ENCODE measurements at regions not wholly inside any gene's neighbourhood (a gene's known extent, or its start where the extent isn't known, plus 50 kb on each side); places are given as distances from the start of the nearest gene placed in this dataset.

DNA sequence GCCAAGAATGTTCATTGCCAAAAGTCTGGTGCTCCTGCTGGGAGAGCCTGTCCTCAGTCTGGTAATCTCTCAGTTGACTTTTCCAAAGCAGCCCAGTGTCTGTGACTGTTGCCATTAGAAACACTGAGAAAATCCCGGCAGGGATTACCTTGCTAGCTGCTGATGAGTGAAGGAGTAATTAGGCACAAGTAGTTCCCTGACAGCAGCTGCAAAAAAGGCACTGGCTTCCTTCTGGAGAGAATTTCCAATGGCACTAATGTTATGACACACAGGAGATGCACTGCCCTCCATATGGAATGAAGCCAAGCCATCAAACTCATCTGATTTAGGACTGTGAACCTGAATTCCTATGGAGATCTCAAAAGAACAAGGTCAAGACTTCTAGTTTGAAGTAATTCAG lies 1321.2 kb upstream of the SEL1L start:
- TF ChIP-seq TAF1 (IDR thresholded peaks at IDR 0.05; ENCODE audit: borderline replicate concordance, insufficient read depth, low read length): no peak
- TF ChIP-seq POLR2AphosphoS5 (IDR thresholded peaks at IDR 0.05; ENCODE audit: low read depth, low read length): no peak
- no peak for TF ChIP-seq FOXP2 (optimal IDR thresholded peaks at IDR 0.05; ENCODE audit: borderline replicate concordance, extremely low read depth, extremely low read length, insufficient read depth)
- TF ChIP-seq SIN3A (IDR thresholded peaks at IDR 0.05; ENCODE audit: borderline replicate concordance, insufficient read depth, low read length): no peak
- TF ChIP-seq, protein P1, sequence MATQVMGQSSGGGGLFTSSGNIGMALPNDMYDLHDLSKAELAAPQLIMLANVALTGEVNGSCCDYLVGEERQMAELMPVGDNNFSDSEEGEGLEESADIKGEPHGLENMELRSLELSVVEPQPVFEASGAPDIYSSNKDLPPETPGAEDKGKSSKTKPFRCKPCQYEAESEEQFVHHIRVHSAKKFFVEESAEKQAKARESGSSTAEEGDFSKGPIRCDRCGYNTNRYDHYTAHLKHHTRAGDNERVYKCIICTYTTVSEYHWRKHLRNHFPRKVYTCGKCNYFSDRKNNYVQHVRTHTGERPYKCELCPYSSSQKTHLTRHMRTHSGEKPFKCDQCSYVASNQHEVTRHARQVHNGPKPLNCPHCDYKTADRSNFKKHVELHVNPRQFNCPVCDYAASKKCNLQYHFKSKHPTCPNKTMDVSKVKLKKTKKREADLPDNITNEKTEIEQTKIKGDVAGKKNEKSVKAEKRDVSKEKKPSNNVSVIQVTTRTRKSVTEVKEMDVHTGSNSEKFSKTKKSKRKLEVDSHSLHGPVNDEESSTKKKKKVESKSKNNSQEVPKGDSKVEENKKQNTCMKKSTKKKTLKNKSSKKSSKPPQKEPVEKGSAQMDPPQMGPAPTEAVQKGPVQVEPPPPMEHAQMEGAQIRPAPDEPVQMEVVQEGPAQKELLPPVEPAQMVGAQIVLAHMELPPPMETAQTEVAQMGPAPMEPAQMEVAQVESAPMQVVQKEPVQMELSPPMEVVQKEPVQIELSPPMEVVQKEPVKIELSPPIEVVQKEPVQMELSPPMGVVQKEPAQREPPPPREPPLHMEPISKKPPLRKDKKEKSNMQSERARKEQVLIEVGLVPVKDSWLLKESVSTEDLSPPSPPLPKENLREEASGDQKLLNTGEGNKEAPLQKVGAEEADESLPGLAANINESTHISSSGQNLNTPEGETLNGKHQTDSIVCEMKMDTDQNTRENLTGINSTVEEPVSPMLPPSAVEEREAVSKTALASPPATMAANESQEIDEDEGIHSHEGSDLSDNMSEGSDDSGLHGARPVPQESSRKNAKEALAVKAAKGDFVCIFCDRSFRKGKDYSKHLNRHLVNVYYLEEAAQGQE (IDR thresholded peaks at IDR 0.05; ENCODE audit: insufficient read depth in 1 of 2, low read depth in 2 of 2, low read length in 2 of 2): no peak

DNA sequence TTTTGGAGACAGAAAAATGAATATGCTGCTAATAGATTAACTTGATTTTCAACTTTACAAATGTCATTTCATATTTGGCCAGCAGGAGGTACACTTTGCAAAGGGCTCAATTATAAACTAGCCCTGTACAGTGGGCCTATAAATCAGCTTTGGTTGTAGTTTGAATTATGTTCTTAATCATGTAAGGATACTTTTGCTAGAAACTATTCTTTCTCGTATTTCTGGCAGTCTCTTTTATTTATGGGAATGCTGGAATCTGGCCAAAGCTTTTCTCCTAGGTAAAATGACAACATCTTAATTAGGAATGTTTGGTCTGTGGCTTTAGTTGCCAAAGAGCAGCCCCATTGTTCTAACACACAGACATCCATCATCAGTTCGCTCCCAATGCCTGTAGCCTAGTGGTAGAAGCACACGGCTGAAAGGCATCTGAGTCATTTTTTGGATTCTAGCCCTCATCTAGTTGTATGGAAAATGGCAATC lies 1322.3 kb upstream of the SEL1L start:
- TF ChIP-seq TAF1 (IDR thresholded peaks at IDR 0.05; ENCODE audit: borderline replicate concordance, insufficient read depth, low read length) (no peak), SIN3A (IDR thresholded peaks at IDR 0.05; ENCODE audit: borderline replicate concordance, insufficient read depth, low read length) (no peak)

DNA sequence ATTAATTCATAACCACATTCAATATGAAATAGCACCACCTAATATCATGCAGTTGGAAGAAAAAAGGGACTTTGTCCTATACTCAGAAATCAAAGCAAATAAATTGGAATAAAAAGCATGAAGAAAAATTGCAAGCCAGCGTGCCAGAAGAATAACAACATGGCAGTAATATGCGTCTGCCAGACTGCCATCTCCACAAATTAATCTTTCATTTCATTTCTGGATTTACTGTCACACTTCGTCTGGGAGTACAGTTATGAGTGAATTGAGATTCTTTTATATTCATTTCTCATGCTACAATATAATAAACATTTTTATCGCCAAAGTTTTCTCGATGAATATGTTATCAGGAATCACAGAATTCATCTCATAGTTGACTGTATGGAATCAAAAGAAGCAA lies 1327.7 kb upstream of the SEL1L start:
- no peak for TF ChIP-seq FOXP2 (optimal IDR thresholded peaks at IDR 0.05; ENCODE audit: borderline replicate concordance, extremely low read depth, extremely low read length, insufficient read depth)
- no peak for TF ChIP-seq TAF1 (IDR thresholded peaks at IDR 0.05; ENCODE audit: borderline replicate concordance, insufficient read depth, low read length)
- TF ChIP-seq POLR2AphosphoS5 (IDR thresholded peaks at IDR 0.05; ENCODE audit: low read depth, low read length): no peak
- TF ChIP-seq SIN3A (IDR thresholded peaks at IDR 0.05; ENCODE audit: borderline replicate concordance, insufficient read depth, low read length): no peak
- TF ChIP-seq, protein P1 (IDR thresholded peaks at IDR 0.05; ENCODE audit: insufficient read depth in 1 of 2, low read depth in 2 of 2, low read length in 2 of 2): no peak

DNA sequence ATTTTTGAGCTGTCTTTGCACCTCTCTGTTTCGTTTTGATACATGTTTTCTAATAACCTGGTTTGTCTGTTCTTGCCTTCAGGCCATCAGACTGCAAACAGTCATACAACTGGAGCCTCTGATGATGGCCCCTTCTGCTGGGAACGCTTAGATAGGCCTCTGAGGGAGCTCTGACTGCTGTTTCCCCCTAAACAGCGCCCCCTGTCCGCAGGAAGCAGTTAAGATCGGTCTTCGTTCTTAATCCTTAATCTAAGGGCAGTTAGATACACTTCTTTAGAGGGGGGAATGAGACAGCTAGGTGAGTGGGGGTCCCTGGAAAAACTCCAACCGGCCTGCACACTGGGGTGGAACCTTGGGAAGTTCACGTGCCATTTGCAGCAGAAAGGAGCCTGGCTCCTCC lies 1338.8 kb upstream of the SEL1L start:
- TF ChIP-seq FOXP2 (optimal IDR thresholded peaks at IDR 0.05; ENCODE audit: borderline replicate concordance, extremely low read depth, extremely low read length, insufficient read depth) (no peak), TAF1 (IDR thresholded peaks at IDR 0.05; ENCODE audit: borderline replicate concordance, insufficient read depth, low read length) (no peak), POLR2AphosphoS5 (IDR thresholded peaks at IDR 0.05; ENCODE audit: low read depth, low read length) (no peak), SIN3A (IDR thresholded peaks at IDR 0.05; ENCODE audit: borderline replicate concordance, insufficient read depth, low read length) (no peak)
- TF ChIP-seq, protein P1 (IDR thresholded peaks at IDR 0.05; ENCODE audit: insufficient read depth in 1 of 2, low read depth in 2 of 2, low read length in 2 of 2): no peak

DNA sequence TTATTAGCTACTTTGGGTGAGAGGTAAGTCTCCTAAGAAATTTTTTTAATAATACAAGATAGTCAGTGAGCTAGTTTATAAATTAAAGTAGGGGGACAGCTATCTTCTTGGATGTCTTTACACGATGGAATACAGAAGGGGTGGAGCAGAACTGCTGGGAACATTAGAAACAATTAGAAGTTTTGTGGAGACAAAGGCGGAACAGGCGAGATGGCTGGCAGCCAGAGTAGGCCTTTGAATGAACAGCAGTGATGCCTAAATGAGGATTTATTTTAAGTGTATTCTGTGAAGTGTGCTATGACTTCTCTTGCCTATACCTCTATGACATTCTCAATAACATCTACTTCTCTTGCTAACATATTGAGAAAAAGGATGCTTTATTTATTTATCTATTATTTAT lies 1345.3 kb upstream of the SEL1L start:
- TF ChIP-seq TAF1 (IDR thresholded peaks at IDR 0.05; ENCODE audit: borderline replicate concordance, insufficient read depth, low read length) (no peak), FOXP2 (optimal IDR thresholded peaks at IDR 0.05; ENCODE audit: borderline replicate concordance, extremely low read depth, extremely low read length, insufficient read depth) (no peak), POLR2AphosphoS5 (IDR thresholded peaks at IDR 0.05; ENCODE audit: low read depth, low read length) (no peak), SIN3A (IDR thresholded peaks at IDR 0.05; ENCODE audit: borderline replicate concordance, insufficient read depth, low read length) (no peak)
- TF ChIP-seq, protein P1 (IDR thresholded peaks at IDR 0.05; ENCODE audit: insufficient read depth in 1 of 2, low read depth in 2 of 2, low read length in 2 of 2): no peak
